ENCODE measurements at regions not wholly inside any gene's neighbourhood (a gene's known extent, or its start where the extent isn't known, plus 50 kb on each side); places are given as distances from the start of the nearest gene placed in this dataset.

DNA sequence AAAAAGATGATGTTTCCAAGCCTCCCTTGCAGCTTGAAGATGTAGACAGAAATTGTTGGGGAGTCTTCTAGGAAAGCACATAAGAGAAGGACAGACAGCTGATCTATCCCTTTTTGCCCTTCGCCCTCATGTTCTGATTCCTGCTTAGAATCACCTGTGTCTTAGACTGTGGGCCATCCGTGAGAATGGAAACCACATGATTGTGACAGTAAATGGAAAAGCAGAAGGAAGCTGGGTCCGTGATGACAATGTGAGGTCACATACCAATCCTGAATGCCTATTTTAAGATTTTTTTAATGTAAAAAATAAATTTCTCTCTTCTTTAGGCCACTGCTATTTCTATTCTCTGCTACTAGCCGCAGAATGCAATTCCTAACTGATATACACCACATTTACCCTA lies 67.7 kb upstream of the C1orf87 start:
- TF ChIP-seq EP300 (IDR thresholded peaks at IDR 0.05) (no peak), CTCF (IDR thresholded peaks at IDR 0.05) (no peak), POLR2A (IDR thresholded peaks at IDR 0.05) (no peak), POLR2AphosphoS5 (IDR thresholded peaks at IDR 0.05) (no peak)
